Chondrocyte (in vitro differentiated cells): ENCODE measurements at regions not wholly inside any gene's neighbourhood (a gene's known extent, or its start where the extent isn't known, plus 50 kb on each side); places are given as distances from the start of the nearest gene placed in this dataset.
A peak's percentile ranks its signal among the peaks of the same experiment; 100 is the strongest.

Experiments used
- DNase-seq: peaks from one replicate; pipeline ENCODE4 v3.0.0; 2021; ENCODE audit warnings: mixed read lengths, low spot score
- H3K27ac Mint-ChIP-seq: one replicate; pipeline ENCODE4 v1.8.0; 2021; ENCODE audit warnings: mild to moderate bottlenecking, moderate library complexity, mixed read lengths; ENCODE audit not compliant: unreplicated experiment
- H3K27me3 Mint-ChIP-seq: 2 replicates; pipeline ENCODE4 v1.8.0; 2021; ENCODE audit warnings: low read depth, mixed read lengths
- H3K36me3 Mint-ChIP-seq: 2 replicates; pipeline ENCODE4 v1.8.0; 2021; ENCODE audit warnings: low read depth, mixed read lengths
- H3K4me1 Mint-ChIP-seq: 2 replicates; pipeline ENCODE4 v1.8.0; 2021; ENCODE audit warnings: low read depth, mild to moderate bottlenecking, mixed read lengths
- H3K4me3 Mint-ChIP-seq: one replicate; pipeline ENCODE4 v1.8.0; 2021; ENCODE audit warnings: mild to moderate bottlenecking, moderate library complexity, mixed read lengths; ENCODE audit not compliant: unreplicated experiment
- H3K9me3 Mint-ChIP-seq: 2 replicates; pipeline ENCODE4 v1.8.0; 2021; ENCODE audit warnings: low read depth, mixed read lengths
- TF ChIP-seq, protein P1 (sequence below): fragments of 200-600 bp; sonication (generic); IDR thresholded peaks from 2 replicates; pipeline ENCODE4 v1.5.0; 2021; ENCODE audit warnings: antibody characterized with exemption, mild to moderate bottlenecking, moderate library complexity

DNA sequence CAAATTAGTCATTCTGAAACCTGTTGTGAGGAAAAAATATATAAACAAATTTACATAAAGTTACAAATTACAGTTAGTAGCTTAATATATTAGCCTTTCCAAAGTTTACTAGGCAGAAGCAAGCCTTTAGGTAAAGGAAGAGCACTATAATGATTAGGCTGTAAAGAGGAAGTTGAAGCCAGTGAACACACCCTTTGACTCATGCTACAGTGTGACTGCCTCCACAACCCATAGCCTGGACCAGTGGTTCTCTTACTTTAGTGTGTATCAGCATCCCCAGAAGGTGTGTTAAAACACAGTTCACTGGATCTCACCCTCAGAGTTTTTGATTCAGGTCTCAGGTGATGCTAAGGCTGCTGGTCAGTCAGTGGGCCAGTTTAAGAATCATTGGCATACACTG, 91.4 kb upstream of the DEFB112 start:
- Mint-ChIP-seq H3K4me1 (no peaks in the 10 kb centered on the region), H3K27ac (no peak overlapping the region), H3K27me3 (no peaks in the 10 kb centered on the region), H3K4me3 (no peak overlapping the region), H3K9me3 (no peaks in the 10 kb centered on the region), H3K36me3 (no peaks in the 10 kb centered on the region)
- TF ChIP-seq, protein P1, sequence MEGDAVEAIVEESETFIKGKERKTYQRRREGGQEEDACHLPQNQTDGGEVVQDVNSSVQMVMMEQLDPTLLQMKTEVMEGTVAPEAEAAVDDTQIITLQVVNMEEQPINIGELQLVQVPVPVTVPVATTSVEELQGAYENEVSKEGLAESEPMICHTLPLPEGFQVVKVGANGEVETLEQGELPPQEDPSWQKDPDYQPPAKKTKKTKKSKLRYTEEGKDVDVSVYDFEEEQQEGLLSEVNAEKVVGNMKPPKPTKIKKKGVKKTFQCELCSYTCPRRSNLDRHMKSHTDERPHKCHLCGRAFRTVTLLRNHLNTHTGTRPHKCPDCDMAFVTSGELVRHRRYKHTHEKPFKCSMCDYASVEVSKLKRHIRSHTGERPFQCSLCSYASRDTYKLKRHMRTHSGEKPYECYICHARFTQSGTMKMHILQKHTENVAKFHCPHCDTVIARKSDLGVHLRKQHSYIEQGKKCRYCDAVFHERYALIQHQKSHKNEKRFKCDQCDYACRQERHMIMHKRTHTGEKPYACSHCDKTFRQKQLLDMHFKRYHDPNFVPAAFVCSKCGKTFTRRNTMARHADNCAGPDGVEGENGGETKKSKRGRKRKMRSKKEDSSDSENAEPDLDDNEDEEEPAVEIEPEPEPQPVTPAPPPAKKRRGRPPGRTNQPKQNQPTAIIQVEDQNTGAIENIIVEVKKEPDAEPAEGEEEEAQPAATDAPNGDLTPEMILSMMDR: no peak
- DNase-seq: no peak

DNA sequence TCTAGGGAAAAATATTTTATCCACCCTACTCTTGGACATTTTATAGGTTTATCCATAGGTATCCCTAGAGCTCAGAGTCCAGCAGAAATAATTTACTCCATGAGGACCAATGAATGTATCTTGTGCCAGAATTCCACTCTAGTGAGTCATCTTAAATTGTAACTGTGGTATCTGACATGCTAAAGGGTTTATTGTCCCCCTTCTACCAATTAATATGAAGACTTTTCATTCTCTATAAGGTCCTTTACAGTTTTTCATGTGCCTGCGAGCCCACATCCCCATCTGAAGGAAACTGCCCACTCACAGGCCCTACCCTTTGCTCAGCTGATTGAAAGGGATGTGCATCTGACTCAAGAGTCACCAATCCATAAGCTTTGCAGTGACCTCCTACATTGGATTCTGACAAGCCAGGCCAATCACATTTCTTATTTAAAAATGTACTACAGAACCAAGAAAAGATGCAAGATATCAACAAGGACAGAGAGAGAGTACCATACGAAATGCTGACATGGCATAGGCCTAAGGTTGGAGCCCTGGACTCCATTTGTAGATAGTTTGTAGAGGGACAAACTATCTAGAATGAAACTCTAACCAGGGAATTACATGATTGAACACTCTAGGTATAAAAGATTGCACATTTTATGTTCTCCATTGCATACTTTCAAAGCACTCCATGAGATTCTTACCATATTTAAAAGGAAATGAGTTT, 93.4 kb upstream of the DEFB112 start:
- H3K27me3 Mint-ChIP-seq: no peaks in the 10 kb centered on the region
- TF ChIP-seq, protein P1: no peak
- no peak for DNase-seq
- H3K27ac Mint-ChIP-seq: no peak overlapping the region
- no peaks in the 10 kb centered on the region for H3K36me3 Mint-ChIP-seq
- H3K9me3 Mint-ChIP-seq: no peaks in the 10 kb centered on the region
- peaks cover 5% of the 10 kb centered on the region for H3K4me1 Mint-ChIP-seq
- H3K4me3 Mint-ChIP-seq: no peak overlapping the region

GRCh38 chr6:50145125-50145524, 95.4 kb upstream of the DEFB112 start:
- Mint-ChIP-seq H3K4me3 (no peak overlapping the region), H3K27ac (no peak overlapping the region), H3K27me3 (no peaks in the 10 kb centered on the region), H3K4me1 (peaks cover 5% of the 10 kb centered on the region), H3K36me3 (no peaks in the 10 kb centered on the region), H3K9me3 (no peaks in the 10 kb centered on the region)
- DNase-seq: no peak
- TF ChIP-seq, protein P1: peak; percentile 83

- H3K4me1 Mint-ChIP-seq: peaks cover 5% of the 10 kb centered on the region
- H3K9me3 Mint-ChIP-seq: no peaks in the 10 kb centered on the region
- peaks cover 7% of the 10 kb centered on the region for H3K27me3 Mint-ChIP-seq
- TF ChIP-seq, protein P1: no peak
- no peaks in the 10 kb centered on the region for H3K36me3 Mint-ChIP-seq
- H3K27ac Mint-ChIP-seq: no peak overlapping the region
- no peak for DNase-seq
- H3K4me3 Mint-ChIP-seq: no peak overlapping the region
These were observed 97.6 kb upstream of the DEFB112 start for GRCh38 chr6:50147371-50147770.

DNA sequence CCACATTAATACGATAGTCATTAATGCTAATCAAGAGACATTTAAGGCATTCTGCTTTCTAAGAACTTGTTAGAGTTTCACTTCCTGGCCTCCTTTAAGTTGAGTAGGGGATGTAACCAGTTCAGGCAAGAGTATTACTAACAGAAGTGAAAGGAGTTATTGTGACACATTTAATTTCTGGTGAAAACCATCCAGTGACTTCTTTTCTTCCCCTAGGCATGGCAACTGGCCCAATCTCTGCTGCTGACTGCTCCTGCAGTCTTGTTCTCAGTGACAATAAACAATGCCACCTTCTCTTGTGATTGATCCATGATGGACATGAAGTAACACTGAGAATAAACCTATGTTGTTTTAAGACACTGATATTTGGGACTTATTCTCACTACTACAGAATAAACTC, 130.9 kb upstream of the DEFB112 start:
- Mint-ChIP-seq H3K27ac (no peak overlapping the region), H3K36me3 (no peaks in the 10 kb centered on the region), H3K27me3 (peaks cover 5% of the 10 kb centered on the region), H3K4me1 (no peaks in the 10 kb centered on the region), H3K9me3 (peaks cover 6% of the 10 kb centered on the region), H3K4me3 (no peak overlapping the region)
- no peak for DNase-seq
- TF ChIP-seq, protein P1: no peak
